OCI-LY7 (cell line): ENCODE measurements at regions not wholly inside any gene's neighbourhood (a gene's known extent, or its start where the extent isn't known, plus 50 kb on each side); places are given as distances from the start of the nearest gene placed in this dataset.

Source experiments
- BruUV-seq: library from RNA; stranded (reverse); fragments of 400-500 nt; replicated peaks from 2 replicates; lab custom pipeline; 2021; lab: Mats Ljungman, UMichigan
- CTCF ChIA-PET: fragments of 300-600 bp; sonication (Branson Sonifier 250); formaldehyde crosslinking; loops from one replicate; lab custom pipeline; 2022; ENCODE audit warnings: antibody characterized with exemption; ENCODE audit not compliant: unreplicated experiment; lab: Charles Lee
- POLR2A ChIA-PET: fragments of 300-600 bp; sonication (Branson Sonifier 250); formaldehyde crosslinking; loops from one replicate; lab custom pipeline; 2022; ENCODE audit warnings: antibody characterized with exemption; lab: Charles Lee
- DNase-seq: peaks from one replicate; pipeline ENCODE4 v3.0.0-alpha.2; 2015; ENCODE audit warnings: low spot score
- H2AFZ ChIP-seq: fragments of 200-600 bp; sonication (generic), shearing (Covaris generic); 2 replicates; pipeline ENCODE4 v1.6.1; 2014; ENCODE audit warnings: mild to moderate bottlenecking, antibody characterized with exemption, low read length, moderate library complexity
- H3K27ac ChIP-seq: fragments of 200-600 bp; sonication (generic); 2 replicates; pipeline ENCODE4 v1.5.1; 2014; ENCODE audit warnings: mixed run types, low read depth, mild to moderate bottlenecking, moderate library complexity, low read length, inconsistent platforms; ENCODE audit not compliant: poor library complexity, severe bottlenecking
- H3K36me3 ChIP-seq: fragments of 200-600 bp; sonication (generic); 2 replicates; pipeline ENCODE4 v1.6.1; 2014; ENCODE audit warnings: mild to moderate bottlenecking, antibody characterized with exemption, low read length, moderate library complexity, mixed read lengths; ENCODE audit not compliant: insufficient read depth
- H3K4me1 ChIP-seq: fragments of 200-600 bp; sonication (generic); 2 replicates; pipeline ENCODE4 v1.5.1; 2014; ENCODE audit warnings: mild to moderate bottlenecking, low read length; ENCODE audit not compliant: insufficient read depth, poor library complexity, severe bottlenecking
- H3K4me2 ChIP-seq: fragments of 200-600 bp; sonication (generic); 2 replicates; pipeline ENCODE4 v1.6.1; 2014; ENCODE audit warnings: mild to moderate bottlenecking, low read length
- H3K4me3 ChIP-seq: fragments of 200-600 bp; sonication (generic); 2 replicates; pipeline ENCODE4 v1.5.1; 2014; ENCODE audit warnings: mild to moderate bottlenecking, low read depth, low read length; ENCODE audit not compliant: poor library complexity, severe bottlenecking
- H3K79me2 ChIP-seq: fragments of 200-600 bp; sonication (generic); 2 replicates; pipeline ENCODE4 v1.6.1; 2016; ENCODE audit warnings: low read depth, mild to moderate bottlenecking, low read length, moderate library complexity, mixed read lengths; ENCODE audit not compliant: insufficient read depth
- H3K9me2 ChIP-seq: fragments of 200-600 bp; sonication (generic); 2 replicates; pipeline ENCODE4 v1.6.1; 2016; ENCODE audit warnings: mild to moderate bottlenecking, low read length, mixed read lengths; ENCODE audit not compliant: insufficient read depth
- H3K9me3 ChIP-seq: fragments of 200-600 bp; sonication (generic); 2 replicates; pipeline ENCODE4 v1.6.1; 2014; ENCODE audit warnings: mild to moderate bottlenecking, mixed run types, low read length, mixed read lengths
- H4K20me1 ChIP-seq: fragments of 200-600 bp; sonication (generic); 2 replicates; pipeline ENCODE4 v1.6.1; 2014; ENCODE audit warnings: mild to moderate bottlenecking, antibody characterized with exemption, low read length, moderate library complexity, mixed read lengths; ENCODE audit not compliant: insufficient read depth
- EZH2phosphoT487 ChIP-seq: fragments of 200-600 bp; sonication (generic); IDR thresholded peaks from 2 replicates; pipeline ENCODE4 v1.6.1; 2018; ENCODE audit warnings: low read depth, borderline replicate concordance, mild to moderate bottlenecking, mixed run types, antibody characterized with exemption, low read length, moderate library complexity, mixed read lengths
- intact Hi-C: fragments of 100-400 bp; cut with micrococcal nuclease; formaldehyde crosslinking; loops from one replicate; pipeline ENCODE4 v1.10.0; 2022; ENCODE audit not compliant: unreplicated experiment
- TF ChIP-seq, protein P1 (sequence below): fragments of 200-600 bp; sonication (generic); conservative IDR thresholded peaks from 2 replicates; pipeline ENCODE4 v1.5.1; 2014; ENCODE audit warnings: mild to moderate bottlenecking, antibody characterized with exemption, low read length, moderate library complexity, mixed read lengths

DNA sequence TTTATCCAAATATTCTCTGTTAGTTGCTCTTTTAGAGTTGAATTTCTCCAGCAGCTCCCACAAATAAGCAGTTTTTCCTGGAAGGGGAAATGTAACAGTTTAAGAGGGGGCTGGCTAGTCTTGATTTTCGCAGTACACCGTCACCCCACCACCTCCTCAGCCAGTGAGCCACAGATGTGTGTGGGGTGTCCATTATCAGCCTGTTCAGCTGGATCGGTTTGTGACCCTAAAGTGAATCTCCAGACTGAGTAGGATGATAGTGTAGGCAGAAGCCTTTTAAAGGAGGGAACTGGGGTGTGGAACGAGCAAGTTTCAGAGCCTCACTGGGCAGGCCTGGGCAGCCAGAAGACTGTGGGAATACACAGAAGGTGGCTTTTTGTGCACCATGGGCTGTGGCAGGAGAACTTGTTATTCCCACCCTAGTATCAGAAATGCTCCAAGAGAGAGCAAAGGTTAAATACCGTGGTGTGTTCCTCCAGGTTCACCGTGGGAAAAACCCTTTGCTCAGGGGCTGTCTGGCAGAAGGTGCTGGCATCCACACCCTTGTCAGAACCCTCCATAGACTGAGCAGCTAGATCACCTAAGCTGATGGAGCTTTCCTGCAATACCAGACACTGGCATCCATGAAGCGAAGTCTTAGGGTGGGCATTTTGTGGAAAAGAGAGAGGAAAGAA is 230.9 kb upstream of the MOCS1 start:
- no peak for DNase-seq
- intact Hi-C loops = no loop called here
- TF ChIP-seq, protein P1, sequence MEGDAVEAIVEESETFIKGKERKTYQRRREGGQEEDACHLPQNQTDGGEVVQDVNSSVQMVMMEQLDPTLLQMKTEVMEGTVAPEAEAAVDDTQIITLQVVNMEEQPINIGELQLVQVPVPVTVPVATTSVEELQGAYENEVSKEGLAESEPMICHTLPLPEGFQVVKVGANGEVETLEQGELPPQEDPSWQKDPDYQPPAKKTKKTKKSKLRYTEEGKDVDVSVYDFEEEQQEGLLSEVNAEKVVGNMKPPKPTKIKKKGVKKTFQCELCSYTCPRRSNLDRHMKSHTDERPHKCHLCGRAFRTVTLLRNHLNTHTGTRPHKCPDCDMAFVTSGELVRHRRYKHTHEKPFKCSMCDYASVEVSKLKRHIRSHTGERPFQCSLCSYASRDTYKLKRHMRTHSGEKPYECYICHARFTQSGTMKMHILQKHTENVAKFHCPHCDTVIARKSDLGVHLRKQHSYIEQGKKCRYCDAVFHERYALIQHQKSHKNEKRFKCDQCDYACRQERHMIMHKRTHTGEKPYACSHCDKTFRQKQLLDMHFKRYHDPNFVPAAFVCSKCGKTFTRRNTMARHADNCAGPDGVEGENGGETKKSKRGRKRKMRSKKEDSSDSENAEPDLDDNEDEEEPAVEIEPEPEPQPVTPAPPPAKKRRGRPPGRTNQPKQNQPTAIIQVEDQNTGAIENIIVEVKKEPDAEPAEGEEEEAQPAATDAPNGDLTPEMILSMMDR = no peak
- no peak for TF ChIP-seq EZH2phosphoT487
- H4K20me1 ChIP-seq = no peaks in the 10 kb centered on the region
- H3K27ac ChIP-seq = no peak overlapping the region
- ChIA-PET CTCF (no interaction called here), POLR2A (no interaction called here)
- no peak overlapping the region for H2AFZ ChIP-seq
- no peak overlapping the region for H3K4me3 ChIP-seq
- no peaks in the 10 kb centered on the region for H3K9me2 ChIP-seq
- no peaks in the 10 kb centered on the region for H3K9me3 ChIP-seq
- H3K36me3 ChIP-seq = no peaks in the 10 kb centered on the region
- no TSS peak for BruUV-seq
- no peaks in the 10 kb centered on the region for H3K4me1 ChIP-seq
- H3K4me2 ChIP-seq = no peak overlapping the region
- H3K79me2 ChIP-seq = no peaks in the 10 kb centered on the region

GRCh38 chr6:40164345-40164755 is 230.1 kb upstream of the MOCS1 start:
- H3K4me2 ChIP-seq = no peak overlapping the region

DNA sequence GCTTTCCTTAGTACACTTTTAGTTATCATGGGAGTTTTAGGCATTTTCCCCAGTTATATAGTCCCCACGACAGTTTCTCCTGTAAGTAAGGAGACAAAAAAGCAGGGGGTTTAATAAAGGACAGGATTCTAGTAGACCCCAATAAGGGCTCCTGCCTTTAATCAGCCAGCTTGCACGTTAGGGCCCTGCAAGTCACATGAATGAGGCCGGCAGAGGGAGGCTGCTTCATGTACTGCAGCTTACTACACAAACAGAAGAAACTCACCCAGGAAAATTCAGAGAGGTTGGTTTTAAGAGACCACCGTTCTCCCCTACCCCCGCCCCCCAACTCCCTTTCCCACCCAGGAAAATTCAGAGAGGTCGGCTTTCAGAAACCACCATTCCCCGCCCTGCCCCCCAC is 229.7 kb upstream of the MOCS1 start:
- POLR2A ChIA-PET = interaction anchor here (1.3 kb wide), 1 partner anchor 12 kb away, joined by 4 read pairs; no protein-coding TSS in a partner anchor
- H3K27ac ChIP-seq = no peak overlapping the region
- CTCF ChIA-PET = no interaction called here
- DNase-seq = no peak
- no peaks in the 10 kb centered on the region for H3K4me1 ChIP-seq
- no peaks in the 10 kb centered on the region for H4K20me1 ChIP-seq
- H3K4me3 ChIP-seq = no peak overlapping the region
- H2AFZ ChIP-seq = no peak overlapping the region
- H3K9me3 ChIP-seq = no peaks in the 10 kb centered on the region
- no peaks in the 10 kb centered on the region for H3K79me2 ChIP-seq
- no peak overlapping the region for H3K4me2 ChIP-seq
- H3K36me3 ChIP-seq = no peaks in the 10 kb centered on the region
- TF ChIP-seq, protein P1 = no peak
- TF ChIP-seq EZH2phosphoT487 = no peak
- intact Hi-C loops = no loop called here
- H3K9me2 ChIP-seq = no peaks in the 10 kb centered on the region
- no TSS peak for BruUV-seq

More at GRCh38 chr6:40164345-40164755, 230.1 kb upstream of the MOCS1 start:
- H3K27ac ChIP-seq = no peak overlapping the region
- no peak for DNase-seq
- no peaks in the 10 kb centered on the region for H3K9me3 ChIP-seq
- H3K4me1 ChIP-seq = no peaks in the 10 kb centered on the region
- H2AFZ ChIP-seq = no peak overlapping the region
- no peaks in the 10 kb centered on the region for H3K9me2 ChIP-seq
- intact Hi-C loops = no loop called here
- POLR2A ChIA-PET = interaction anchor here (1.3 kb wide), 1 partner anchor 12 kb away, joined by 4 read pairs; no protein-coding TSS in a partner anchor
- H3K36me3 ChIP-seq = no peaks in the 10 kb centered on the region
- no TSS peak for BruUV-seq
- H3K4me3 ChIP-seq = no peak overlapping the region
- TF ChIP-seq EZH2phosphoT487 = no peak
- TF ChIP-seq, protein P1 = no peak
- CTCF ChIA-PET = no interaction called here
- H3K79me2 ChIP-seq = no peaks in the 10 kb centered on the region
- no peaks in the 10 kb centered on the region for H4K20me1 ChIP-seq
